CD4-positive, alpha-beta T cell treated with Interleukin-15 for 1 hour (primary cell): ENCODE measurements at regions not wholly inside any gene's neighbourhood (a gene's known extent, or its start where the extent isn't known, plus 50 kb on each side); places are given as distances from the start of the nearest gene placed in this dataset.

ENCODE experiments used
- DNase-seq: peaks from one replicate; pipeline ENCODE4 v3.0.0-alpha.2; 2020

DNA sequence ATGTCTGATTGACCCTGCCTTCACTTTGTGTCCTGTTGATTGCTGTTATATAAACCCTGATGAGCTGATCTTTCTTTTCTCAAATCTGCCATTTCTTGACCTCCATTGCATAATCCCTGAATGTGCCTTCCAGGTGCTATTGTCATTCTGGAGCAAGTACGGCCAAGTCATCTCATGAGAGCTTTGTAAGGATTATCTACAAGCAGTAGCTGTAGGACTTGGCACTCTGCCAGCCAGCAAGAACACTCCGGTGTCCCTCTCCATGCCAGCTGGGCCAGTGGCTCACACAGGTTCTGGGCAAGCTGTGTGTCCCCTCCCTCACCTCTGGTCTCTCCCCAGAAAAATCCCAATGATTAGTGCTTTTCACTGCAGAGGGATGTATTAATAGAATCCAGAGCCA, 348.1 kb downstream of the FOXO1 start:
- no peak for DNase-seq

DNA sequence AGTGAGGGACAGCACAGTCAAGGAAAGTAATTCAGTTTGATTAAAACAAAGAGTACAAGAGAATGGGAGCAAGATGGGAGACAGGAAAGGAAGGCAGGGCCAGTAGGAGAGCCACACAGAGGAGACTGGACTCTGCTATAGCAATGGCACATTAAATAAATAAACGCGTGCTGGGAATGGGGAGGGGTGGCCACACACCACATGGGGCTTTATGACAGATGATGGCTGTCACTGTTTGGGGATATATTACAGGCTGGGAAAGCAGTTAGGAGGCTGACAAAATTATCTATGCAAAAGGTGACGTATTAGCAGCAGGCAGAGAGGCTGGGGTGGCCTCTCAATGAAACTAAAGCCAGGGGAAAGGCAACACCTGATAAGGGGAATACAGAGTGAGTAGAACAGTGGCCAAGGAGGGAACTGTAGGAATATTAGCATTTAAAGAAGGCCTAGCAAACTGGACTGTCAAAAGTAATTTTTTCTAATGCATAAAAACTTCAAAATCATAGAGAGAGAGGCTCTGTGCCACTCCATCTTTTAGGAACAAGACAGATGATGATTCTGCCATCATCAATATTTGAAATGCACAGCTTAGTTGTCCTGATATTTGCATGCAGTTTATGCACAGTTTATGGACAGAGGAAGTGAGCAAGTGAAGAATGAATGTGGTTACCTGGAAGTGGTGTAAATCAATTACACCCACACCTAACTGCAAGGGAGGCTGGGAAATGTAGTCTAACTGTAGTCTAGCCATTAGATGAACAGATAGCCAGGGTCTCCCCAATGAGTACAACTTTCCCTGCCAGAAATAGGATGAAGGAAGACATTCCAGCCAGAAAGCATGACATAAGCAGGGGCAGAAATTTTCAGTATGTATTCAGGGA, 346.5 kb downstream of the FOXO1 start:
- DNase-seq: no peak

DNA sequence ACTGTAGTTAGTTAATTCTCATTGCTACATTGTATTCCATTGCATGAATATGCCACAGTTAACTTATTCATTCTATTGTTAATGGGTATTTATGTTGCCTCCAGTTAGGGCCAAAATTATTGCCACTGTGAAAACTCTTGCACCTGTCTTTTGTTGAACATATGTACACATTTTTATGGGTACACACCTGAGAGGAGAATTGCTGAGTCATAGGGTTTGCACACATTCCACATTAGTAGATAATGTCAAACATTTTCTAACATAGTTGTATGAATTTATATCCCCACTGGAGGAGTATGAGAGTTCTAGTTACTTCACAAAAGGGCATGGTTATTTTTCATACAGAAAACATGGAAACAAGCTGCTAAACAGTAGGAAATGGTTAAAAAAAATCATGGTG, 338.4 kb downstream of the FOXO1 start:
- no peak for DNase-seq

DNA sequence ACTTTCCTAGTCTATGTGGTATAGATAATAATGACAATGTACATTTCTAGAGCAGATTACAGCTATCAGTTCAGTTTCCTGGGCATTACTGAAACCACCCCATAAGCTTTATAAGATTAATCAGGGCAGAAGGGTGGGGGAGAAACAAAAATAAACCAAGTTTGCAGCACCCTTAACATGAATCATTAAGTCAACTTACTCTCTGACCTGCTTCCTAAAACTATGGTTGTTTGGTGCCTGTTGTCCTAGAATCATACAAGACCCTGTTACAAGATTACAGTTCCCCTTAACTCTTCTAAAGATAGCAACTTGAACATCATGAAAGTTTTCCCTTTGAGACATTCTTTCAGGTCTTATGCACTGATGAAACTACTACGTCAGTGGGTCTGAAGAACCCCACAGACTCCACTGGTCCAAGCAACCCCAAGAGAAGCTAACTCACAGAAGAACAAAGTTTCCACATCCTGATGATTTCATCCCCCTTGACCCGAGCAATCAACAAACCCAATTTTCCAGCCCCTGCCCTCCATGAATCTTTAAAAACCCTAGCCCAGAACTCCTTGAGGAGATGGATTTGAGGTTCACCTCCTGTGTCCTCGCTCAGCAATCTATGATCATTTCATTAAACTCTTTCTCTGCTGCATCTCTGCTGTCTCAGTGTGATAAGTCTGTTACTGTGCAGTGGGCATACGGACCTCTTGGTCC, 336.5 kb downstream of the FOXO1 start:
- no peak for DNase-seq

DNA sequence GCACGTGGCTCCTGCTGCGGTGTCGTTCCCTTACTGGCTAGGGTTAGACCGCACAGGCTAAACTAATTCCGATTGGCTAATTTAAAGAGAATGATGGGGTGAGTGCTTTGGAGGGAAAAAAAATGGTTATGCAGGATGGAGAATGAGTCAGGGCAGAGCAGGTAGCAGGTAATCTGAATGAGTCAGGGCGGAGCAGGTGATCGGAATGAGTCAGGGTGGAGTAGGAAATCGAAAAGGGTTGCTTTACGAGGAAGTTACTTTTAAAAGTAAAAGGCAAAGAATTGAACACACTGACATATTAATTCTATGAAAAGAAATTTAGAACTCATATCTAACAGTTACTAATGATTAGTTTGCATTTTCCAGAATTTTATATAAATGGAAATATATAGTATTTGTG, 335.5 kb downstream of the FOXO1 start:
- DNase-seq: no peak

DNA sequence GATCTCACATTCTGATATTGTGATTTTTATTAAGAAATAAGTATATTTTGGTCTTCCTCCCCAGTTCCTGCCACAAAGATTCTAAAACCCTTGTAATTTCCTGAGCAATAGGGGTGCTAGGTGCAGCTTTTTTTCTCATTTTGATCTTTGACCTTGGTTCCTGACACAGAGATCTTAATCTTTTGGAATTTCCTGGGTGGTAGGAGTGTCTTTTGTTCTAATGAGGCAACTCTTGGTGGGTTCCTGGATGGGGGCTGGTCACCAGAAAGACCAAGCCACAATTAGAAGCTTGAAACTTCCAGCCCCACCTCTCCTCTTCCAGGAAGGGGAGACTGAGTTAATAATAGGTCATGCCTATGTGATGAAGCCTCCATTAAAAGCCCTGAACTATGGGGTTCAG, 334.6 kb downstream of the FOXO1 start:
- DNase-seq: no peak

DNA sequence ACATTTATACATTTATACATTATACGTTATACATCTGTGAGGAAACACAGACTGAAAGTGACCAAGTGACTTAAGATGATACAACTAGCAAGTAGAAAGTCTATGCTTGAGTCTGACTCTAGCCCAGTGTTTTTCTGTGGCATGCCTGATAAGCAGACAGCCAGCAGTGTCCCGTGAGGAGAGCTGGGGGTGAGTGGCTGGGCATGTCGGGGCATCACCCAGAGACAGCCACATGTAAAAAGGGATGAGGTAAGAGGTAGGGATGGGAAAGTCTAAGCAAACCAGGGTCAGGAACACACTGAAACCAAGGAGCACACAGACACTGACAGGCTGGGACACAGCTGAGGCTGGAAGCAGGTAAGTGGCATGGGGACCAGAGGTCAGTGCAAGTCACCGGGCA, 333.2 kb downstream of the FOXO1 start:
- DNase-seq: no peak

DNA sequence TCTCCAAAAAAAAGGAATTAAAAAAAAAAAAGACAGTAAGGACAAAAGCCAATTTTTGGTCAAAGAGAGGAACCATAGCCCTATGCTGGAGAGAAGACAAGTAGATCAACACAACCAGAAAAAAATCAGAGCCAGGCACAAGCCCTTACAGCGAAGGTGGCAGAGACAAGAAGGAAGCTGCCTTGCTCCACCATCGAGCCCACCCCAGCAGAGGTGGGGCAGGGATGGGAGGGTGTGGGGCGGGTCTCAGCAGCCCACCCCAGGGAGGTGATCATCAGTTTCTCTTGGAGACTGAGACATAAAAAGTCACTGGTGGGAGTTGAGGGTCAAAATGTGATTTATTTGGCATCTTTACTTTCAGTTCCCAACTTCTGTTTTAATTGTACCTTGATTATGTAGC, 332.4 kb downstream of the FOXO1 start:
- no peak for DNase-seq

DNA sequence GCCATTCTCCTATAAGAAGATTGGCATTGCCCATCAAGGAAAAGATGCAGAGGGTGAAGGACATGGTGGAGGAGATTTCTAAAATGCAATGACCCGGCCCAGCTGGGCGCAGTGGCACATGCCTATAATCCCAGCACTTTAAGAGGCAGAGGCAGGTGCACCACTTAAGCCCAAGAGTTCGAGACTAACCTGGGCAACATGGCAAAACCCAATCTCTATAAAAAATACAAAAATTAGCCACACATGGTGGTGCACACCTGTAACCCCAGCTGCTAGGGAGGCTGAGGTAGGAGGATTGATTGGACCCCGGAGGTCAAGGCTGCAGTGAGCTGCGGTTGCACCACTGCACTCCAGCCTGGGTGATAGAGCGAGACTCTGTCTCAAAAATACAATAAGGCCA, 331.8 kb downstream of the FOXO1 start:
- DNase-seq: no peak

DNA sequence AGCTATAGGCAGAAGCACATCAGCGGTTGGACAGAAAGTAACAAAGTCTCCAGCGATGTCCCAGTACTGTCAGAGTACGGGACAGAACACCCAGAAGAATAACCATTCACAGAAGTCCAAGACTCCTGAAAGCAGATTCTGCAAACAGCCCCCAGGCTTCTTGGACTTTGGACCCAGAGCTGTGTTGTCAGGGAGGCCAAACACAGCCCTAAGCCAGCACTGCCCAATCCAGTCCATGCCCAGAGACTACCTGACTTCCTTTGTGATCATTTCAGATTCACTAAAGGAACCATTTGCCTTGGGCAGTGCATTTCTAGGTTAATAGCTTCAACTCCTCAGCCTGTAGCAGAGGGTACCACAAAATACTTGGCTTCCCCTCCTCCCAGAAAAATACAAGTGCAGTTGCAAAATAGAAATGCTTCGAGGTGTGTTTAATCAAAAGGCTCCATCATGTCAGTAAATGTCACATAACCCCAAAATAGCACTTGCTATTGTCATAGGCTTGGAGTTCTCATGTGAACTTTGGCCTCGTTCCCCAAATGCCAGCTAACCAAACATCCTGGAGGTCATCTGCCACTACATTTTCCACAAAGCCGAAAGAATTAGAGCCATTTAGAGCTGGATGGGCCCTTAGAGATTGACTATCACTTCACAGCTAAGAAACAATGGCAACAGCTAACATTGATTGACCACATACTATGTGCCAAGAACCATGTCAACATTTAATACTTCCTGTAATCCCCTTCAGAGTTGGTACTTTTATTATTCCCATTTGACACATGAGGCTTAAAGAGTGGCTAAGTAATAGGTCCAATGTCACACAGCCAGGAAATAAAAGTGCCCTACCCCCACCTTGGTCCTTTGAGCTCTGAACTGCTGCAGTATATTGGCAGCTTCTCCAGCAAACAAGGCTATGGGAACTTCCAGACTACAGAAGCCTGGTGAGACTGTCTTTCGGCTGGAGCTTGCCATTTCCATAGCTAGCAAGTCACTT, 329.9 kb downstream of the FOXO1 start:
- no peak for DNase-seq

DNA sequence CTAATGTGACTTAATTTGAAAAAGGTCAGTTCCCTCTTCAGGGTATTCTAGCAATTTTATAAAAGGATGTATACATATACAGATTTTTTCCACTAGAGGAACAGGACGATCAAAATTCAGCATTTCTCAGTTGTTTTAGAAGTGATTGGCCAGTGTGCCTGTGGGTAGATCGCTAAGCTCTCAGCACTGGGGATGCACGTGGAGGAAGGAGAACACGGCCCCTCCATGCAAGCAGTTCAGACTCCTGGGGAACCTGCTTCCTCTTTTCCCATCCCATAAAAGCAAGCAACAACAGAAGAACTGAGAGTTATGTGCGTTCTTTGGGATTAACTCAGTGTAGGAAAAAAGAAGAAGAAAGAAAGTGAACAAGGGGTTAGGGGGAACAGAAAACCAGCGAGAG, 328.8 kb downstream of the FOXO1 start:
- no peak for DNase-seq

DNA sequence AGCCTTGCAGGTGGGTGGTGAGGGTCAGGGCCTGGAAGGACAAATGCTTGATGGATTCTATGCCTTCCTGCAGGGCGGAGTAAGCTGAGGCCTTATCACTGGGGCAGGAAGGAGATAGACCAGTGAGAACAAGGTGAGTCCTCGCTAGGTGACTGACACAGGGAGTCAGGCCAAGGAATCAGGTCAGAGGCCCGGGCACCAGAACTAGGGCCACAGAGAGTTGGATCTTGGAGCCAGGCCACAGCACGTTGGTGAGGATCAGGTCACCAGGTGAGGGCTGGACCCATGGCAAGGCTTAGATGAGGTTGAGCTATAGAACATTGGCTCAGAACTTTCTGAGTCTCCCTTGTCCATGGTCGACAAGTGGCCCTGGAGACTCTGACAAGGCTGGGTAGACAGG, 328.2 kb downstream of the FOXO1 start:
- DNase-seq: no peak

DNA sequence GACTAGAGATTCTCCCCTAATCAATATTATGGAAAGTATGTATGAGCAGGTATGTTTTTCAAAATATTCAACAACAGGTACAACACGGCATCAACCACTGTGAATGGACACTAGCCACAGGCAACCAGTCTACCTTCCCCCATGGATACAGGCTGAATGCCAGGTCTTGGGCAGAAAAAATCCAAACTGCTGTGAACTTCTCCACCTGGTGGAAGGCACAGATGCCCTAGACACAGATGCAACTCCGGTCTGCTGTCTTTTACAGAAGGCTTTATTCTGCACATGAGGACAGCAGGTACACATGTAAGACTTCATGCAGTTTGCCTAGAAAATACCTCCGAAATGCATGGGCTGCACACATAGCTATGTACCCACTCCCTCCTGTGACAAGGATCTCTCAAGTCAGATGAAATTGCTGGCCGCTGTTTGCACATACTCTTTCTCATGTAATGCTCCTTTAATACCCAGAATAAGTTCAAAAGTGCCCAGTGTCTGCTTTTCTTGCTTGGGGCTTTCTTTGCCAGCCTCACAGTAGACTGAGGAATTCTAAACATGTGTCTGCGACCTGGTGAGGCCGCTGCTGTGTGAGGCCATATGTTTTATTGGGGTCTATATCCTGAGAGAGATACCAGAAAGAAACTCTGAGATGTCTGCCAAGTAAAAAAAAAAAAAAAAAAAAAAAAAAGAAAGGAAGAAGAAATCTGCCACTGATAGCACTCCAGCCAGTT, 325.9 kb downstream of the FOXO1 start:
- DNase-seq: no peak

DNA sequence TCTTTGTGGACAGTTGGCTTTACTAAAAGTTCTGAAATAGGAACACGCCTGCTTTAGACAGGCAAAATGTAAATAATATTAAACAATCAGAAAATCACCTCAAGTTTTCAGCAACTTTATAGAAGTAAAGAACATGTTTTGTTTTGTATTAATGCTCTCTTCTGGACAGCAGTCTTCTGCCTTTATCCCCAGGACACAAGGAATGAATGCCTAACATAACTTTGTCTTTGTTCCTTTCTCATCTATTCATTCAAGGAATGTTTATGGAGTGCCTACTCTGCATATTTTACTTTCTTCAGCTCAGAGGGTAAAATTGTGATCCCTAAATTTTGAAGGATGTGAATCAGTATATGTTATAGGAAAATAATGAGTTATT, 325.4 kb downstream of the FOXO1 start:
- DNase-seq: no peak

DNA sequence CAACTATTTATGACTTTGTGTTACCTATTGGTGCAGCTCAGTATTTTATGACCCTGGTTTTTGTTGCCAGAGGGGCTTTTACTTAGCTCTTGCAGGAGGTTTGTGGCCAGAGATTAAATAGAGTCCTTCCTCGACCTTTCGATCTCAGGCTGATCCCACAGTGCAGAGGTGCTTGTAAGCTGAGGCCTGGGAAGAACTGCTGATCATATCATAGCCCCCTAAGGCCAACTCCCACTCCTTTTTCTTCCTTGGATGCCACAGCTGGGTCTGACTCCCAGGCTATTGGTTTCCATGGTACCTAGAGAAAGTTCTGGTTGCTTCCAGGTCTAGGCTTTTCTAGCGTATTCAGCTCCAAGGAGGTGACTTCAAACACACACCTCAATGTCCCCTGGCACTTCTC, 324.9 kb downstream of the FOXO1 start:
- DNase-seq: no peak

DNA sequence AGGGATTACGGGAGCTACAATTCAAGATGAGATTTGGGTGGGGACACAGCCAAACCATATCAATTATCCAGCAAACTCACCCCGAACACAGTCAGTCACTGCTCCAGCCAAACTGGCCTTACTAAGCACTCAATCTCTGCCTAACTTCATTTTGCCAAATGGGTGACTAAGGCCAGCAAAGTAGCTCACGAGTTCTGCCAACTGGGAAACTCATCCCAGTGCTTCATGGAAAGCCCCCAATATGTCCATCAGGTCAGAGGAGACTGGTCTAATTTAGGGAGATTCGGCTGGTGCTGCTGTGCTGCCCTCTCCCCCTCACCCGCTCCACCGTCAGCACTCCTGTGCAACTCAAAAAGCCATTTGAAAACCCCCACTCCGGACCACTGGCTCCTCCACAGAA, 324.0 kb downstream of the FOXO1 start:
- no peak for DNase-seq

DNA sequence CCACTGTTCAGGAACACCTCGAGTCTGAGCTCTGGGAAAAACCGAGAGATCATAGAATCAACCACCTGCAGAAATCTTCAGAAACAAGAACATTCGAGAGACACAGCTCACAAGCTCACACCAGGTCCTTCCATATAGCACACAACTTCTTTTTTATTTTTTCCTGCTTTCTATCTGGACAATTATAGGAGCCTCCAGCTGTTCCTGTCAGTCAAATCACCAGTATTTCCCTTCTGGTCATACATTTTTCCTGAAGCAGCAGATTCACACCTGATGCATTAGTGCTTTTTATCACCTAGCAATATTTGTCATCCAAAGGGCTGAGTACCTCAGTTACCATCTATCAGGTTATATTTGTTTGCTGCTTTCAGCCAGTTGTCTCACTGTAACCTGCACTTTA, 323.5 kb downstream of the FOXO1 start:
- DNase-seq: no peak

DNA sequence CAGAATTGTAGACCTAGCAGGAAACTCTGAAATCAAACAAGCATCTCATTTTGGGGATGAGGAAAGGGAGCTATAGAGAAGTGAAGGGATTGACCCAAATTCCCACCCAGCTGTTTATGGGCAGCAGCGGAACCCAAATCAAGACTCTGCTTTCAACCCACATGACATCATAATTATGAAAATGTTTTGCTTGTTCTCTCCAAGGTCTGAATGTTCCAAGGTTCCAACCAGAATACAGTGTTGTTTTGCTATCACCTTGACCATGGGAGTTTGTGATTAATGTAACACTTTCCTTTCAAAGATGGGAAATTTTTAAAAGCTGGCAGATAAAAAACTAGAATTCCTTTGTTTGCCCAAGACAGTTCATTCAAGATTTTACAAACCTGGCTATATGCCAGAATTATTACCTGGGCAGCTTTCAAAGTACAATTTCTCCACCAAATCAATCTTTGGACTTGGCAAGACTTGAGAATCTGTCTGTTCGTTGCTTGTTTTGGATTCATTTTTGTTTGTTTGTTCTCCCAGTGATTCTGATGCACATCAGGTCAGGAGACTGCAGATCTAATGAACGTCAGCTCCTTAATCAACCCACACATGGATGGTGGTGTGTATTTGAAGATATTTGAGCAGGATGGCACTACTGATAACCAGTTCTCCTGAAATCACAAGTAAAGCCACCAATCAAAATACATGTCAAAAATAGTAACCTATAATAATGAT, 322.7 kb downstream of the FOXO1 start:
- no peak for DNase-seq

DNA sequence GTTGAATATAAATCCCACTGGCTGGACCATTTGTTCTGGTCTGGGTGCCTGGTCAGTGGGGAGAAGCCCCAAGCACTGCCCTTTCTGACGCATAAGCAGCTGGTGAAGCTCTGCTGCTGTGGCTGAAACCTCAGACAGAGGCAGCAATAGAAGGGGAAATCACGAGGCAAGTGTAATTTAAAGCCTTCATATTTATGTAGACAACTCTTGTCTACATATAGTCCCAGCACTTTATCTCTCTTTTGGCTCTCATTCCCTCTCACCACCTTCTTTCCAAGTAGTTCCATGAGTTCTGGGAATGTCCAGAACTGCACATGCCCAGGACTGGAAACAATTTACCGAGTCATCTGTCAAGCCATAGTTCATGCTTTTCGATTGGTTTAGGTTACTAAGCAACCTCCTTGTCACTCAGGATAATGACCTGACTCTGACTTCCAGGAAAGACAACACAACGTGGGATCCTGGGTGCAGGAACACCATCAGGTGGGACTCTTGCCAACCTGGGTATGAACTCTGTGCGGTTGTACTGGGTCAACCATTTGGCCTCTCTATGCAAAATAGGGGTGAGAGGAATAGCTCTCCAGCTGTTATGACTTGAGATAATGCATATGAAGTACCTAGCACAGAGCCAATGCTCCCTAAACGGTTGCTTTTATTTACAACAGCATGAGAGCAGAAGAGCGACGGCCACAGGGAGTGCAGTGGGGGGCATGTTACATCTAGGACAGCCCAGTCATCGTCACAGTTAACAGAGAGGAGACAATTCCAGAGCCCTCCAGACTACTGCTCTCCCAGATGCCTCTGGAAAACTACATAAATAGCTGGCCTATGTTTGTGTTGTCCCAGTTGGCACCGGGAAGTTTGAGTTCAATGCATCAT, 321.9 kb downstream of the FOXO1 start:
- DNase-seq: no peak

DNA sequence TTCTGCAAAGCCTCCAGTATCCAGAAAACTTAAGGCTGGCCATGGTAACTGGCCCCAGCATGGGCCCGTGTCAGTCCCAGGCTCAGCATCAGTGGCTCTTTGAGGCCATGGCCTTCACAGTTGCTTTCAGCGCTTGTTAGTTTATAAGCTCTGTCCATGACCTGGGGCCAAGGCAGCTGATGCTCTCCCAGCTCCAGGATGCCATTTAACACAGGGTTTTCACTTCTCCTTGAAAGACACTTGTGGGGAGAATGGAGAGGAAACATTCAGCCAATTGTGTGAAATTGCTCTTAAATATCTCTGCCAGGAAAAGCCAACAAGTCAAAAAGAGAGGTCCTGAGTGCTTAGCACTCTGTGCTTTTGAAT, 321.3 kb downstream of the FOXO1 start:
- DNase-seq: no peak
